T-helper 9 cell (primary cell): ENCODE measurements at regions not wholly inside any gene's neighbourhood (a gene's known extent, or its start where the extent isn't known, plus 50 kb on each side); places are given as distances from the start of the nearest gene placed in this dataset.
A peak's percentile ranks its signal among the peaks of the same experiment; 100 is the strongest.

ENCODE experiments used
- DNase-seq: peaks from one replicate; pipeline ENCODE4 v3.0.0-alpha.2; 2020

DNA sequence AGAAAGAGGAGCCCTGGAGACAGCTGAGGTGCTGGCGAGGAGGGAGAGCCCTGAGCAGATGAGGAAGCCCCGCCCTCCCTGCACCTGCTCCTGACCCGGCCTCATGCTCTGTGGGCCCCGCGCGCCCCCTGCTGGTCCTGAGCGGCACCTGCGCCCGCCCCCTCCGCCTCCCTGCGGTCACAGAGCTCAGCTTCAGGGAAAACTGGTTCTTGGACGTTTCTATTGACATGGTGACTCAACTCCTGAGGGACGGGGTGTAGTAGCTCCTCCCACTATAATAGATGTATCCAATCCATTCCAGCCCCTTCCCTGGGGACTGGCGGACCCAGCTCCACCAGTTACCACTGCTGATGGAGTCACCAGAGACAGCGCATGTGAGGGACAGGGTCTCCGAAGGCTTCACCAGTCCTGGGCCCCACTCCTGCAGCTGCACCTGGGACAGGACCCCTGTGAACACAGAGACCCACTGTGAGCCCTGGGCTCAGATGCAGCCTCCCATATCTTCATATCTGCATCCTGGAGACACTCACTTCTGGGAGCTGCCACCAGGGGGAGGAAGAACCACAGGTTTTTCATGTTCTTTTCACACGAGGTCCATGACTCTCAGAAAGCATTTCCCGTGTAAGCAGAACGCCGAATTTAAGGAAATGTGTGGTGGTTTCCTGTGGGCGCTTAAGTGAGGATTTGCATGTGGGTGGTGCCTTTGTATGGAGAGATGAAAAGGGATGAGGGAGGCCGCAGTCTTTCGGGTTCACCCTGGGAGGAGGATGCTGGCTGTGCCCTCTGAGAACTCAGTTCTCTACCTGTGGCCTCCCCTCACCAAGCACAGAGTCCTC, 1346.4 kb downstream of the TMEM121 start:
- DNase-seq: peak; percentile 68

DNA sequence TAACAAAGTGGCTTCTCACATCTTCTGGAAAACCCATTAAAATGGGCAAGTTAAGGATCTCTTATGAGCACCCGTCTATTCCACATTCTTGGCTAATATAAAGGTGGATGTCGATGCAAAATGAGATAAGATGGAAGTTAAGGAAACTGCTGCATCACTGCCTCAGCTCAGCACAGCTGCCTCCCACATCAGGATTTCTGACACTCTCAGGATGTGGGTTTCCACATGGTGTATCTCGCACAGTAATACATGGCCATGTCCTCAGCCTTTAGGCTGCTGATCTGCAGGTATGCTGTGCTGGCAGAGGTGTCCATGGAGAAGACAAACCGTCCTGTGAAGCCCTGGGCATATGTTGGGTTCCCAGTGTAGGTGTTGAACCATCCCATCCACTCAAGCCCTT, 1348.0 kb downstream of the TMEM121 start:
- no peak for DNase-seq

- DNase-seq: no peak
Measured at GRCh38 chr14:106875503-106875902, 1349.1 kb downstream of the TMEM121 start.

DNA sequence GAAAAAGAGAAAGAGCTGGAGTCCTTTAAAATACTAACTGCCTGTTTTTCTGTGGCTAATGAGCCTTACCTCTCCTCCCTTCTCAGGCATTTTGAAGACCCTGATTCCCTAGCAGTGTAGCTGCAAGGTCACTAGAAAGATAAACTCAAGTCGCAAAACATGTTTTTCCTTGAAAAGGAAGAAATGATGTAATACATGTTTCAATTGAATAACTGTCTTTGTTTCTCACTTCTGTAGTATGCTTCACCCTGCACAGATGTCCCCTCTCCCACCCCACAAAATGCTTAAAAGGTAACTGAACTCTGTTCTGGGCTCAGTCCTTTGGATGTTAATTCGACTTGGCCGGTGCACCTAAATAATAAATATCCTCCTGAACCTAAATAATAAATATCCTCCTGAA, 1350.3 kb downstream of the TMEM121 start:
- DNase-seq: no peak

GRCh38 chr14:106877517-106877916, 1351.1 kb downstream of the TMEM121 start:
- no peak for DNase-seq

GRCh38 chr14:106879241-106879640, 1352.9 kb downstream of the TMEM121 start:
- DNase-seq: peak; percentile 28

DNA sequence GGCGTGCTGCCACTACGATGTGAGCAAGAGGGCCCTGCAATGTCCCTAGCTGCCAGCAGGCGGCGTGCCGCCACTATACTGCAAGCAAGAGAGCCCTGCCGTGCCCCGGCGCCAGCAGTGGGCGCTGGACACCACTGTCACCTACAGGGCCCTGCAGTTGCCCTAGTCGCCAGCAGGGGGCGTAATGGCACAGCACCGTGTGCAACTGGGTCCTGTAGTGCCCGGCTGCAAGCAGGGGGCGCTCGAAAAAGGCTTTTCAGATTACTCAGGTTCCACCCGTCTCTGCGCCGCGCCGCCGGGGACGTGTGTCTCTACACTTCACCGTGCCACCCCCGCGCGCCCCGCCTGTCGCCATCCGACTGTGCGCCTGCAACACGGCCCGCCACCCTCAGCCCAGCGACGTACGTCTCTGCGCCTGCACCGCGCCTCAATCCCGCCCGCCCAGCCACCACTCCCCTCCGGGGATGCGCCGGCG, 1356.9 kb downstream of the TMEM121 start:
- peak; percentile 21 for DNase-seq
